OCI-LY3 (cell line): ENCODE measurements at regions not wholly inside any gene's neighbourhood (a gene's known extent, or its start where the extent isn't known, plus 50 kb on each side); places are given as distances from the start of the nearest gene placed in this dataset.

Experiments
- EZH2phosphoT487 ChIP-seq: fragments of 200-600 bp; shearing (Covaris generic); IDR thresholded peaks from 2 replicates; pipeline ENCODE4 v1.6.1; 2018; ENCODE audit warnings: antibody characterized with exemption, mixed run types, low read depth
- TF ChIP-seq, protein P1 (sequence below): fragments of 200-600, 300-600 bp; sonication (generic); IDR thresholded peaks from 2 replicates; pipeline ENCODE4 v1.5.1; 2014; ENCODE audit warnings: antibody characterized with exemption, low read length, low read depth

DNA sequence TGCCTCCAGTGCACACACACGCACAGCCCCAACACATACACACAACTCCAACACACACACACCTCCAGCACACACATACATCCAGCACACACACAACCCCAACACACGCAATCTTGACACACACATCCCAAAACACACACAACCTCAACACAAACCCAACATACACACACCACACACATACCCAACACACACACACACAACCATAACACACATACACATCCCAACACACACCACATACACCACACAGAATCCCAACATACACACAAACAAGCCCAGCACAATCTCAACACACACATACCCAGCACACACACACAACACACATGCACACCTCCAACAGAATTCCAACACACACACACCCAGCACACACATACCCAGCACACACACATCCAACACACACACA, 301.1 kb downstream of the ABCC12 start:
- TF ChIP-seq, protein P1, sequence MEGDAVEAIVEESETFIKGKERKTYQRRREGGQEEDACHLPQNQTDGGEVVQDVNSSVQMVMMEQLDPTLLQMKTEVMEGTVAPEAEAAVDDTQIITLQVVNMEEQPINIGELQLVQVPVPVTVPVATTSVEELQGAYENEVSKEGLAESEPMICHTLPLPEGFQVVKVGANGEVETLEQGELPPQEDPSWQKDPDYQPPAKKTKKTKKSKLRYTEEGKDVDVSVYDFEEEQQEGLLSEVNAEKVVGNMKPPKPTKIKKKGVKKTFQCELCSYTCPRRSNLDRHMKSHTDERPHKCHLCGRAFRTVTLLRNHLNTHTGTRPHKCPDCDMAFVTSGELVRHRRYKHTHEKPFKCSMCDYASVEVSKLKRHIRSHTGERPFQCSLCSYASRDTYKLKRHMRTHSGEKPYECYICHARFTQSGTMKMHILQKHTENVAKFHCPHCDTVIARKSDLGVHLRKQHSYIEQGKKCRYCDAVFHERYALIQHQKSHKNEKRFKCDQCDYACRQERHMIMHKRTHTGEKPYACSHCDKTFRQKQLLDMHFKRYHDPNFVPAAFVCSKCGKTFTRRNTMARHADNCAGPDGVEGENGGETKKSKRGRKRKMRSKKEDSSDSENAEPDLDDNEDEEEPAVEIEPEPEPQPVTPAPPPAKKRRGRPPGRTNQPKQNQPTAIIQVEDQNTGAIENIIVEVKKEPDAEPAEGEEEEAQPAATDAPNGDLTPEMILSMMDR = no peak
- no peak for TF ChIP-seq EZH2phosphoT487
